ENCODE measurements at regions not wholly inside any gene's neighbourhood (a gene's known extent, or its start where the extent isn't known, plus 50 kb on each side); places are given as distances from the start of the nearest gene placed in this dataset.
"Not testable (repeated sequence)": the region's sequence is repeated elsewhere in the genome, so short reads cannot be mapped to it uniquely, and the experiment has no call there.

DNA sequence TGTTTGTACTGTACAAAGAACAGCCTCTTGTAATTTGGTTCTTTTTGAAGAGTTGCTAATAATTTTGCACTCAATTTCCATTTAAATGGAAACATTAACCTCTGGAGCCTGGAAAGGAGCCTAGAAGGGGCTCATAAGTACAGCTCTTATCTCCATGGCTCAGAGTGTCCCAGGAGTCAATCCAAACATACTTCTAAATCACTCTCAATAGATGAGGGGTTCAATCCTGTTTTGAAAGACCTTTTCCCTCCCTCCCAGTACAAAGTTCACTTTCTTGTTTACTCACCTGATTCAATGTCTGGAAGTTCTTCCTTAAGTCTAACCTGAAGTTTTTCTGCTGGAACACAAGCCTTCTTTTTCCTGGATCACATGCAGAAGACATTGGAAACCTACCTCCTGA, 273.0 kb upstream of the PLET1 start:
- H3K4me3 ChIP-seq (ENCODE audit: low read depth, low read length) = no peak overlapping the region
- TF ChIP-seq, protein P1, sequence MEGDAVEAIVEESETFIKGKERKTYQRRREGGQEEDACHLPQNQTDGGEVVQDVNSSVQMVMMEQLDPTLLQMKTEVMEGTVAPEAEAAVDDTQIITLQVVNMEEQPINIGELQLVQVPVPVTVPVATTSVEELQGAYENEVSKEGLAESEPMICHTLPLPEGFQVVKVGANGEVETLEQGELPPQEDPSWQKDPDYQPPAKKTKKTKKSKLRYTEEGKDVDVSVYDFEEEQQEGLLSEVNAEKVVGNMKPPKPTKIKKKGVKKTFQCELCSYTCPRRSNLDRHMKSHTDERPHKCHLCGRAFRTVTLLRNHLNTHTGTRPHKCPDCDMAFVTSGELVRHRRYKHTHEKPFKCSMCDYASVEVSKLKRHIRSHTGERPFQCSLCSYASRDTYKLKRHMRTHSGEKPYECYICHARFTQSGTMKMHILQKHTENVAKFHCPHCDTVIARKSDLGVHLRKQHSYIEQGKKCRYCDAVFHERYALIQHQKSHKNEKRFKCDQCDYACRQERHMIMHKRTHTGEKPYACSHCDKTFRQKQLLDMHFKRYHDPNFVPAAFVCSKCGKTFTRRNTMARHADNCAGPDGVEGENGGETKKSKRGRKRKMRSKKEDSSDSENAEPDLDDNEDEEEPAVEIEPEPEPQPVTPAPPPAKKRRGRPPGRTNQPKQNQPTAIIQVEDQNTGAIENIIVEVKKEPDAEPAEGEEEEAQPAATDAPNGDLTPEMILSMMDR (IDR thresholded peaks at IDR 0.05; ENCODE audit: borderline replicate concordance, insufficient read depth, low read depth, low read length) = no peak

DNA sequence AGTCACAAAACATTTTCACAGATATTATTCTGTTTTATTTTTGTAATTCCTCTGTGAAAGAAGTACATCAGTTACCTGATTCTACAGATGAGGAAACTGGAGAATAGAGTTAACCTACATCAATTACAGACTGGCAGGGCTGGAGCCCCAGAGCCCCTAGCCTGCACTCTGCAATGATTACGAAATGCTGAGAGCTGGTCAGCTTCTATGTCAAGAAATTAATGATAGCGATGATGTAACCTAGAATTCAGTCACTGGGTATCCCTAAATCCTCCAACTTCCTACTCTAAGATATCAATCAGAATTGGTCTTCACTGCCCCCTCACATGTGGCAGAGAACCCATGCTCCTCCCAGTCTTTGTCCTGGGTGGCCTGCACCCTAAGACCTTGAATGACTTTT, 273.5 kb upstream of the PLET1 start:
- no peak overlapping the region for H3K4me3 ChIP-seq (ENCODE audit: low read depth, low read length)
- TF ChIP-seq, protein P1 (IDR thresholded peaks at IDR 0.05; ENCODE audit: borderline replicate concordance, insufficient read depth, low read depth, low read length) = no peak

DNA sequence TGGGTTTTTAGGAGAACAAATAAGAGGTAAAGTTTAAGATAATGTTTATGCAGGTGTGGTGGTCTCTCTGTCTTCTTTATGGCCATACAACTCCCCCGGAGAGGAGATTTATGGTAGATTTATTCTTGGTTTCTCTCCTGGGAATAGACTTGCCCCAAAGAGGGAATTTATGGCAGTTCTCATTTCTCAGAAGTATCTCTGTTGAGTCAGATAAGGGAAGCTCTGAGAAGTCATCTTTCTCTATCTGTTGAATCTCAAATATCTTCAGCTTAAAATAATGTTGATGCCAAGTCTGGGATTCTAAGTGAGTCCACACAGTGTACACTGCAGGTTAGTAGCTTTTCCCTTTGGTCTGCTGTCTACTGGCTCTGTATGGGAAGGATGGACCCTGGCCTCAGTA, 276.4 kb upstream of the PLET1 start:
- TF ChIP-seq, protein P1 (IDR thresholded peaks at IDR 0.05; ENCODE audit: borderline replicate concordance, insufficient read depth, low read depth, low read length) = no peak
- H3K4me3 ChIP-seq (ENCODE audit: low read depth, low read length) = no peak overlapping the region

DNA sequence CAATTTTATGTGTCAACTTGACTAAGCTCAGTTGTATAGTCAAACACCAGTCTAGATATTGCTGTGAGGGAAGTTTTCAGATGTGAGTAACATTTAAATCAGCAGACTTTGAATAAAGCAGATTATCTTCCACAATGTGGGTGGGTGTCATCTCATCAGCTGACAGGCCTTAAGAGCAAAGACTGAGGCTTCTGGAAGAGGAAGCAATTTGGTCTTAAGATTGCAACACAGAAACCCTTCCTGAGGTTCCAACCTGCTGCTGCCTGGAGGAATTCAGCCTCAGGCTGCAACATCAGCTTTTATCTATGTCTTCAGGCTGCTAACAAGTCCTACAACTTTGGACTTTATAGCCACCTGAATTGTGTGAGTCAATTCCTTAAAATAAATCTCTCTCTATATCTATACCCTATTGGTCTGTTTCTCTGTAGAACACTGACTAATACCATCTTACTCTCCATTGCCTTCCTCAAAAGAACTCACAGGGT, 277.2 kb upstream of the PLET1 start:
- TF ChIP-seq, protein P1 (IDR thresholded peaks at IDR 0.05; ENCODE audit: borderline replicate concordance, insufficient read depth, low read depth, low read length) = no peak
- no peak overlapping the region for H3K4me3 ChIP-seq (ENCODE audit: low read depth, low read length)

DNA sequence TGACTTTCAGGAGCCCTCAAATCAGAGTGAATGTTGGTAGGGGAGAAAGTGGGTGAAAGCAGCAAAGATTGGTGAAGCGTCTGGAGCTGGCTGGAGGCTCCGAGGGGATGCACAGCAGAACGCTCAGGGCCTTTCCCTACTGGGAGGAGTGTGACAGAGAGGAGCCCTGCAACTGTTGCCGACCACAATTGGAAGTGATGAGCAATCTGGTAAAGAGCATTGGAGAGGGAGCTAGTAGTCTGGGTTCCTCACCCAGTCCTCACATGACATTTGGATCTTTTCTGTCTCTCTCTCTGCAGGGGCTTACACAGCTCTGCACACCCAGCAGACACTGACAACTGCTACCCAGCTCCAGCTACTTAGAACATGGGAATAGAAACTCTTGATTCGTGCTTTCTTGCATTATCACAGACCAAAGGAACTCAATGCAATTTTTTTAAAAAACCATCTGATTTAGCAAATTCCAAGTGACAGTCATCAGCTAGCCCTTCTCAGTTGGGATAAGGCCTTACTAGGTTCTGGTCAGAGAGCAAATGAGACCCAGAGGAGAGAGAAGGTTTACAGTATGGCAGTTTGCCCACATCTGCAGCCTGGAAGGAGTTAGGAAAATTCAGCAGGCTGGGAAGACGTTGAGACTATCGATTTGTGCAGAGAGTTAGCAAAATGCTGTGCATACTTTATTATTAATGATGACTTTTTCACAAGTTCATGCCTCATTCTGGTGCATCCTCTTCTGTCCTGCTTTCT, 278.0 kb upstream of the PLET1 start:
- TF ChIP-seq, protein P1 (IDR thresholded peaks at IDR 0.05; ENCODE audit: borderline replicate concordance, insufficient read depth, low read depth, low read length) = no peak
- no peak overlapping the region for H3K4me3 ChIP-seq (ENCODE audit: low read depth, low read length)

DNA sequence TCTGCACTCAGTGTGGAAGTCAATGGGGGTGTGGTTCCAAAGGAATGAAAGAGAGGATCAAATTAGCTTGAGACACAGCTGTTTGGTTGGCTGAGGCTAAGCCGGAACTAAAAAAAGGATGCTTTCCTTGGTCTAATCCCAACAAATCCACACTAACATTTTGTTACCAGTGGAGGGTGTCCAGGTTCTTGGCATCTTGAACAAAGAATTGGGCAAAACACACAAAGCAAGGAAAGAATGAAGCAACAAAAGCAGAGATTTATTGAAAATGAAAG, 278.6 kb upstream of the PLET1 start:
- H3K4me3 ChIP-seq (ENCODE audit: low read depth, low read length) = not testable (repeated sequence)

DNA sequence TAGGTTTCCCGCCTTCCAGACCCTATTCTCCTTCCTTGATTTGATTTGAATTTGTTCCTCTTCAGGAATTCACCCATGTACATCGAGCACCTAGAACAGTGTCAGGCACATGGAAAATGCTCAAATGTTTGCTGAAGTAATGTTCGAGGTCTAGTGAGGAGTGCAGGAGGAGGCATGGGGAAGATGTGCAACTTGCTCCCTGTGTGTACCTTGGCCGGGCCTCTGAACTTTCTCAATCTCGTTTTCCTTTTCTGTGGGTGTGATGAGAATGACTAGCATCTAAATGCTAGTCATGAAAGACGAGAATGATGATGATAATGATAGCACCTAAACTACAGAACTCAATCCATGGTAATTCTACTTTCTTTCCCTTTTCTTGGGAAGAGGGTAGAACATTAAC, 279.1 kb upstream of the PLET1 start:
- H3K4me3 ChIP-seq (ENCODE audit: low read depth, low read length) = no peak overlapping the region
- TF ChIP-seq, protein P1 (IDR thresholded peaks at IDR 0.05; ENCODE audit: borderline replicate concordance, insufficient read depth, low read depth, low read length) = no peak
